ENCODE measurements at regions not wholly inside any gene's neighbourhood (a gene's known extent, or its start where the extent isn't known, plus 50 kb on each side); places are given as distances from the start of the nearest gene placed in this dataset.

DNA sequence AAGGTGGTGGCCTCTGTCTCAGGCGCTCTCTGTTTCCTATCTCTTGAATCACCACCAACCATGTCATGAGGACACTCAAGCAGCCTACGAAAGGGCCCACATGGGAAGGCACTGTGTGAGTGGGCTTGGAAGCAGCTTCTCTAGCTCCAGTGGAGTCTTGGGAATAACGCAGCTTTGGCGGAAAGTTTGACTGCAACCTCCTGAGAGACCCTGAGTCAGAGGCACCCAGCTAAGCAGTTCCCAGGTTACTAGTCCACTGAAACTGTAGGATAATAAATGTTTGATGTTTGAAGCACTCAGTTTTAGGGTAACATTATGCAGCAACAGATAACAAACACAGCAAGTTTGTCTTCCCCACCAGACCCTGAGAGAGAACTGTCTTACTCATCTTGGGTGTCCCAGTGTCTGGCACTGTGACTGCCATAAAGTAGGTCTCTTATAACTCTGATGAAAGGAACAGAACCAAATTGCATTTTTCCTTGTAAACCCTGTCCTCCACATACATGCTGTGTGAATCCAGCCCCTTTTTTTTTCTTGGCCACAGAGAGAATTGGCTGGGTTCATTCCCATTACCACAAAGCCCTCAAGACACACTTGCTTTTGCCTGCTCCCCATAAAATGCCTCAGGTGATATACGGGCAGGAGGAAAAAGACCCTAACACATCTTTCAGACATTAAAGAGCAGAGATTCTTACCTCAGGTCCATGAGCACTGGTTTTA, 185.5 kb downstream of the ZNF365 start:
- no peak for ATAC-seq (ENCODE audit: insufficient read depth, low FRiP score)
- no peak overlapping the region for H3K27ac ChIP-seq (ENCODE audit: low read depth in 1 of 2, low read length in 1 of 2)
- H3K4me1 ChIP-seq (ENCODE audit: control insufficient read depth in 5 of 5, insufficient read depth in 5 of 5, low read length in 5 of 5) = peaks cover 0 to 11% (median 0%) of the 10 kb centered on the region in 5 donors
- no peak overlapping the region for H3K9ac ChIP-seq (ENCODE audit: insufficient read depth in 1 of 2, low read length in 2 of 2)
- 91 to 95% methylated on average over 5 of the region's 5 CpGs for WGBS, 2 donors
- H3K4me3 ChIP-seq = no peak overlapping the region
- H3K27me3 ChIP-seq (ENCODE audit: control insufficient read depth in 3 of 3, insufficient read depth in 3 of 3, low read length in 2 of 3) = no peaks in the 10 kb centered on the region
- no peak for DNase-seq
- TF ChIP-seq, protein P1, sequence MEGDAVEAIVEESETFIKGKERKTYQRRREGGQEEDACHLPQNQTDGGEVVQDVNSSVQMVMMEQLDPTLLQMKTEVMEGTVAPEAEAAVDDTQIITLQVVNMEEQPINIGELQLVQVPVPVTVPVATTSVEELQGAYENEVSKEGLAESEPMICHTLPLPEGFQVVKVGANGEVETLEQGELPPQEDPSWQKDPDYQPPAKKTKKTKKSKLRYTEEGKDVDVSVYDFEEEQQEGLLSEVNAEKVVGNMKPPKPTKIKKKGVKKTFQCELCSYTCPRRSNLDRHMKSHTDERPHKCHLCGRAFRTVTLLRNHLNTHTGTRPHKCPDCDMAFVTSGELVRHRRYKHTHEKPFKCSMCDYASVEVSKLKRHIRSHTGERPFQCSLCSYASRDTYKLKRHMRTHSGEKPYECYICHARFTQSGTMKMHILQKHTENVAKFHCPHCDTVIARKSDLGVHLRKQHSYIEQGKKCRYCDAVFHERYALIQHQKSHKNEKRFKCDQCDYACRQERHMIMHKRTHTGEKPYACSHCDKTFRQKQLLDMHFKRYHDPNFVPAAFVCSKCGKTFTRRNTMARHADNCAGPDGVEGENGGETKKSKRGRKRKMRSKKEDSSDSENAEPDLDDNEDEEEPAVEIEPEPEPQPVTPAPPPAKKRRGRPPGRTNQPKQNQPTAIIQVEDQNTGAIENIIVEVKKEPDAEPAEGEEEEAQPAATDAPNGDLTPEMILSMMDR (IDR thresholded peaks at IDR 0.05; ENCODE audit: control extremely low read depth, extremely low read depth) = no peak
- no peaks in the 10 kb centered on the region for H3K36me3 ChIP-seq (ENCODE audit: control insufficient read depth in 4 of 4, insufficient read depth in 4 of 4, low read length in 4 of 4)
- no peaks in the 10 kb centered on the region for H3K9me3 ChIP-seq (ENCODE audit: control insufficient read depth in 4 of 4, insufficient read depth in 3 of 4, low read length in 3 of 4)

DNA sequence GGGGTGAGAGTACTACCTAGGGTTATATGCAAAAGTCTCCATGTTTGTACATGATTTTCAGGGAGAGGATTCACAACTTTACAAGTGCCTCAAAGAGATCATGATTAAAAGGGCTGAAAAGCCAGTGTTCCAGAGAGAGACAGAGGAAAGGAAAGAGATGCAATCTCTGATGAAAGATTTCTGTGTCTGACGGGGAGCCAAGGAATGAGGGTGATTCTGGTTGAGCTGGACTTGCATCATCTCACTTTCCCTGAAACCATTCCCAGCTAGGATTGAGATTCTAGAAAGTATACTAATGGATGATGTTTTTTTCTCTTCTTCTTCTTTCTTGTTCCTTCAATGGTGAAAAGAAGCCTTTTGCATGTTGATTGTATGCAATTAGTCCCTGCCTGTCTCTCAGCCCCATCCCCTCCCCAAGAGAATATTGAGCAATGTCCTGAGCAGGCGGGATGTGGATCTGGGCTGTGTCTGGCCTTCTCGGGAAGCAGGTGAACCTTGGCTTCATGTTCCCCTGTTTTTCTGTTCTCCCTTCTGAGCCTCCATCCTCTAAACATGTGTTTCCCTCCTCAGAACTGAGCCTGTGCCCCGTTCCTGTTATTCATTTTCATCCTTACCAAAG, 186.1 kb downstream of the ZNF365 start:
- ATAC-seq (ENCODE audit: insufficient read depth, low FRiP score) (no peak), DNase-seq (peak in 1 of 3 donors; percentile 32)
- H3K36me3 ChIP-seq (ENCODE audit: control insufficient read depth in 4 of 4, insufficient read depth in 4 of 4, low read length in 4 of 4) = no peaks in the 10 kb centered on the region
- H3K27ac ChIP-seq (ENCODE audit: low read depth in 1 of 2, low read length in 1 of 2) = no peak overlapping the region
- H3K9me3 ChIP-seq (ENCODE audit: control insufficient read depth in 4 of 4, insufficient read depth in 3 of 4, low read length in 3 of 4) = no peaks in the 10 kb centered on the region
- no peaks in the 10 kb centered on the region for H3K27me3 ChIP-seq (ENCODE audit: control insufficient read depth in 3 of 3, insufficient read depth in 3 of 3, low read length in 2 of 3)
- no peak overlapping the region for H3K4me3 ChIP-seq
- 43 to 61% methylated on average over 4 of the region's 4 CpGs for WGBS, 2 donors
- H3K9ac ChIP-seq (ENCODE audit: insufficient read depth in 1 of 2, low read length in 2 of 2) = no peak overlapping the region
- H3K4me1 ChIP-seq (ENCODE audit: control insufficient read depth in 5 of 5, insufficient read depth in 5 of 5, low read length in 5 of 5) = peaks cover 0 to 12% (median 0%) of the 10 kb centered on the region in 5 donors
- TF ChIP-seq, protein P1 (IDR thresholded peaks at IDR 0.05; ENCODE audit: control extremely low read depth, extremely low read depth) = no peak

DNA sequence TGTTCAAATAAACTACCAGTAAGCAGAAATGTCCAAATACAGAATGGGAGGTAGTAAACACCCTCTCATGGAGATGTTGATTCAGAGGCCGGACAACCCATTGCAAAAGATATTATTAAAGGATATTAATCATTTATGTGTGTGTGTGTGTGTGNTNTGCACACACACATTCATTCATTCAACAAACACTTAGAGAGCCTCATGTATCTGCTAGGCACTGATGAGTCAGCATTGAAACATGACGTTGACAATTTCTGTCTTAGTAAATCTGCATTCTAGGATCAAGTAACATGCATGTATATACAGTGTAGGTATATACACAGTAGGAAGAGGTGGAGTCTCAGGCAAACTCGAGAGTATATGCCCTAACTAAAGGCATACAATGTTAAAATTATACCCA, 187.0 kb downstream of the ZNF365 start:
- ATAC-seq (ENCODE audit: insufficient read depth, low FRiP score) (no peak), DNase-seq (no peak)
- Histone ChIP-seq H3K4me3 (no peak overlapping the region), H3K9me3 (ENCODE audit: control insufficient read depth in 4 of 4, insufficient read depth in 3 of 4, low read length in 3 of 4) (no peaks in the 10 kb centered on the region), H3K9ac (ENCODE audit: insufficient read depth in 1 of 2, low read length in 2 of 2) (no peak overlapping the region), H3K27ac (ENCODE audit: low read depth in 1 of 2, low read length in 1 of 2) (no peak overlapping the region), H3K36me3 (ENCODE audit: control insufficient read depth in 4 of 4, insufficient read depth in 4 of 4, low read length in 4 of 4) (no peaks in the 10 kb centered on the region), H3K27me3 (ENCODE audit: control insufficient read depth in 3 of 3, insufficient read depth in 3 of 3, low read length in 2 of 3) (no peaks in the 10 kb centered on the region), H3K4me1 (ENCODE audit: control insufficient read depth in 5 of 5, insufficient read depth in 5 of 5, low read length in 5 of 5) (peaks cover 0 to 12% (median 0%) of the 10 kb centered on the region in 5 donors)
- WGBS, 2 donors = 65 to 73% methylated on average over 3 of the region's 3 CpGs
- TF ChIP-seq, protein P1 (IDR thresholded peaks at IDR 0.05; ENCODE audit: control extremely low read depth, extremely low read depth) = no peak
